ENCODE measurements at regions not wholly inside any gene's neighbourhood (a gene's known extent, or its start where the extent isn't known, plus 50 kb on each side); places are given as distances from the start of the nearest gene placed in this dataset.

DNA sequence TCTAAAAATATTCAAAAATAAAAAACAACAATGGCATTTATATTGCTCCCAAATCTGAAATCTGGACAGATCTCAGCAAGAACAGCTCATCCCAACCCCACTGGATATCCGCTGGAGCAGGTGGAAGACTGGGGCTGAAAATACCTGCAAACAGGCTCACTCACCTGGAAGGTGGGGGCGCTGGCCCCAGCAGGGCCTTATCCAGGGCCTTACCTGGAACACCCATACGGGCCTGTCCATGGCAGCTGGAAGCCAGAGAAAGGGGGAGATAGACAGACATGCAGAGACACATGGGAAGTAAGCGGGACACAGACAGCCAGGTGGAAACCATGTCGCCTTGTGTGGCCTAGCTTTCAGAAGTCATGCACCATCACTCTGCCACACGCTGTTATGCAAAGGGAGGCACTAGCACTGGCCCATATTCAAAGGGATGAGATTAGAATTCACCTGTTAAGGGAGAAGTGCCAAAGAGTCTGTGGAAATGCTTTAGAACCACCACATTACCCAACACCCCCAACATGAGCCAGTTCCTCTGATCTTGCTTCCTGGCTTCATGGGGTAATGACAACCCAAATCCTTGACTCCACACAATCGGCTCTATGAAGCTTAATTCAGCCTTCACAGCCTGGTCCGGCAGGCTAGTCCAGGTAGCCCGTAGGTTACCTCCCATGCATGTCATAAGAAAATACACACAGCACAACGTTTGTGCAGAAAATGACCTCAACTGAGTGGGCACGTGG lies 99.0 kb upstream of the CDYL start:
- Histone ChIP-seq H3K4me3 (ENCODE audit: low read length in 2 of 2) (no peak overlapping the region), H3K27me3 (ENCODE audit: control insufficient read depth in 1 of 2, insufficient read depth in 2 of 2, low read length in 2 of 2) (no peaks in the 10 kb centered on the region), H3K4me1 (ENCODE audit: control insufficient read depth, insufficient read depth, low read length) (no peaks in the 10 kb centered on the region), H3K27ac (ENCODE audit: low read length) (no peak overlapping the region), H3K36me3 (ENCODE audit: control insufficient read depth in 2 of 2, insufficient read depth in 2 of 2, low read length in 2 of 2) (no peaks in the 10 kb centered on the region), H3K9me3 (ENCODE audit: control insufficient read depth in 2 of 2, low read length in 2 of 2) (no peaks in the 10 kb centered on the region), H3K9ac (ENCODE audit: low read length in 2 of 2) (no peak overlapping the region)

DNA sequence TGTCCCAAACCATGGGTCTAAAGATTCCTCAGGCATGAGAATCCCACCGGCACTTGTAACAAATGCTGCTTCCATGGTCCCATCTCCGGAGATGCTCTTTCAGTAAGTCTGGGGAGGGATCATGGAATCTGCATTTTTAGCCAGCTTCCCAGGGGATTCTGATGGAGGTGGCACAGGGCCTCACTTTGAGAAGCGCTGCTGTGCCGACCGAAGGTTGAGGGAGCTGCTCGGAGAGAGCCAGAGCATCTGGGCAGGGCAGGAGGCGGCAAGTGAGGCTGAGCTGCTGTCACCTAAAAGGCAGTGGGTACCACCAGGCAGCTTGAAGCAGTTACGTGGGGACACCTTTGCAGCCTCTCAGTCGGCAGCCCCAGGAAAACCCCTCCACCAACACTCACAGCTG lies 100.2 kb upstream of the CDYL start:
- H3K36me3 ChIP-seq (ENCODE audit: control insufficient read depth in 2 of 2, insufficient read depth in 2 of 2, low read length in 2 of 2): no peaks in the 10 kb centered on the region
- H3K9me3 ChIP-seq (ENCODE audit: control insufficient read depth in 2 of 2, low read length in 2 of 2): no peaks in the 10 kb centered on the region
- H3K4me3 ChIP-seq (ENCODE audit: low read length in 2 of 2): no peak overlapping the region
- H3K27ac ChIP-seq (ENCODE audit: low read length): no peak overlapping the region
- no peaks in the 10 kb centered on the region for H3K27me3 ChIP-seq (ENCODE audit: control insufficient read depth in 1 of 2, insufficient read depth in 2 of 2, low read length in 2 of 2)
- H3K9ac ChIP-seq (ENCODE audit: low read length in 2 of 2): no peak overlapping the region
- no peaks in the 10 kb centered on the region for H3K4me1 ChIP-seq (ENCODE audit: control insufficient read depth, insufficient read depth, low read length)

DNA sequence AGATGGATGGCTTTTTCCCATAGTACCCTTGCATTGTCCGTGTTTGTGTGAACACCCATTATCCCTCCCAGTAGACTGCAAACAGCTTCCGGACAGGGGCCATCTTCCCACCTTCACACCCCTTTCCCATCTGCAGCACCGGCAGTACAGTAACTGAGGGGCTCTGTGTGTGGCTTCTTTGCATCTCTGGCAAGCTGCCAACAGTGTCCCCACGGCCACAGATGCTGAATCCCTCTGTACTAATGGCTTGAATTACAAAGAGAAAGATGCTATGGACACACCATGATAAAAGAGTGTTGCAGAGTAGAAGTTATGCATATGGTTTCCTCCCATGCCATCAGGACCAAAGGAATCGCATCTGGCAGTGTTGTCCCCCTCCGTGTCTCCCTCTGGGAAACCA lies 101.1 kb upstream of the CDYL start:
- Histone ChIP-seq H3K4me3 (ENCODE audit: low read length in 2 of 2) (no peak overlapping the region), H3K9ac (ENCODE audit: low read length in 2 of 2) (no peak overlapping the region), H3K27ac (ENCODE audit: low read length) (no peak overlapping the region), H3K27me3 (ENCODE audit: control insufficient read depth in 1 of 2, insufficient read depth in 2 of 2, low read length in 2 of 2) (no peaks in the 10 kb centered on the region), H3K36me3 (ENCODE audit: control insufficient read depth in 2 of 2, insufficient read depth in 2 of 2, low read length in 2 of 2) (no peaks in the 10 kb centered on the region), H3K4me1 (ENCODE audit: control insufficient read depth, insufficient read depth, low read length) (no peaks in the 10 kb centered on the region), H3K9me3 (ENCODE audit: control insufficient read depth in 2 of 2, low read length in 2 of 2) (no peaks in the 10 kb centered on the region)

DNA sequence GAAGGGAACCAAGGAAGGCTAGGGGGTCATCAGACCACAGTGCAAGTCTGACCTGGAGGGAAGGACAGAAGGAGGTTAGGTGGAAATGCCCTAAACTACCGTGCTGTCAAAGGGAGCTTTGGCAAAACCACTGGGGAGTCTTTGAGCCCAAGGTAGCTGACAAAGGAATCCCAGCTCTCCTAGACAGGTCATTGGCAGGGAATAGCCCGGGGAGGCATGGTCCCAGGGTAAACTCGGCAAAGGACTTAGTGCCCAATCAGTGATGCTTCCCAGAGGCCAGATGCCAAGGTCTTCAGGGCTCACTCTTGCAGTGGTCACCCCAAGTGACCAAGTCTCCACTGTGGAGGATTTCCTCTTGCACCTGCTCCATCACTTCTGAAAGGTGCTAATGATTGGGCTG lies 102.3 kb upstream of the CDYL start:
- Histone ChIP-seq H3K9ac (ENCODE audit: low read length in 2 of 2) (no peak overlapping the region), H3K27ac (ENCODE audit: low read length) (no peak overlapping the region), H3K27me3 (ENCODE audit: control insufficient read depth in 1 of 2, insufficient read depth in 2 of 2, low read length in 2 of 2) (no peaks in the 10 kb centered on the region), H3K9me3 (ENCODE audit: control insufficient read depth in 2 of 2, low read length in 2 of 2) (no peaks in the 10 kb centered on the region), H3K36me3 (ENCODE audit: control insufficient read depth in 2 of 2, insufficient read depth in 2 of 2, low read length in 2 of 2) (no peaks in the 10 kb centered on the region), H3K4me3 (ENCODE audit: low read length in 2 of 2) (no peak overlapping the region), H3K4me1 (ENCODE audit: control insufficient read depth, insufficient read depth, low read length) (no peaks in the 10 kb centered on the region)

DNA sequence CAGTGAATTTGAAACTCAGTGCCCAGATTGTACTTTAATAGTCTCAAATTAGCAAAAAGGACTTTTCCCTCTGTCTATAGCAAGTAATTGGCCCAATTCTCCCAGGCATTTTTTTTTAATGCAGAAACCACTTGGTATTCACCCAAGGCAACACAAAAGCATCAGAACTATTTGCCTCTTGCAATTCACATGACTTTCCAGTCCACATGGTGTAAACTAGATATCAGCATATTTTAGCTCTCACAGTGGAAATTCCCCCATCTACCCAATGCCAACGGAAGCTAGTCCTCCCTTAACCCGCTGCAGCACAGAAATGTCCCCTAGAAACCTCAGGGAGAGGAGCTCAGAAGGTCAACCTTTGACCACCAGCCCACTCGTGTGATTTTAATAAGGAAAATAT lies 103.4 kb upstream of the CDYL start:
- H3K36me3 ChIP-seq (ENCODE audit: control insufficient read depth in 2 of 2, insufficient read depth in 2 of 2, low read length in 2 of 2): no peaks in the 10 kb centered on the region
- H3K27me3 ChIP-seq (ENCODE audit: control insufficient read depth in 1 of 2, insufficient read depth in 2 of 2, low read length in 2 of 2): no peaks in the 10 kb centered on the region
- H3K9me3 ChIP-seq (ENCODE audit: control insufficient read depth in 2 of 2, low read length in 2 of 2): no peaks in the 10 kb centered on the region
- H3K27ac ChIP-seq (ENCODE audit: low read length): no peak overlapping the region
- no peaks in the 10 kb centered on the region for H3K4me1 ChIP-seq (ENCODE audit: control insufficient read depth, insufficient read depth, low read length)
- no peak overlapping the region for H3K9ac ChIP-seq (ENCODE audit: low read length in 2 of 2)
- no peak overlapping the region for H3K4me3 ChIP-seq (ENCODE audit: low read length in 2 of 2)

DNA sequence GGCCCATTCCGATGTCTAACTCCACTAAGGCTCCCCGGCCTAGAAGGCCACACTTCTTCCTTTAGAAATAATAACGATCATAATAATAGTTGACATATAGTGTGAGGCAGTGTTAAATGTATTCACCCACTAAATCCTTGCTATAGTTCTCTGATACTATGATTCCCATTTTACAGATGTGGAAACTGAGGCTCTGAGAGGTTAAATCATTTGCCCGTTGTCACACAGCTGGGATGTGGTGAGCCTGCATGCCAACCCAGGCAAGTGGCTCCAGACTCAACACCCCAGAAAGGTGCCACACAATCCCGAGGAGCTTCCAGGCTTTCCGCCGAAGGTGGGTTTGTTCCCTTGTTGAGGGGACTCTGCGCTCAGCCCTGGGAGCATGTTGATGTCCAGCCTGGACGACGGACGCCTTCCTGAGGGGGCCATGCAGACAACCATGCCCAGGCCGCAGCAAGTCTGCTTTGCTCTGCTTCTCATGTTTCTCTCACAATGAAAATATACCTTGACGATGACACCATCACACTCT lies 104.6 kb upstream of the CDYL start:
- no peaks in the 10 kb centered on the region for H3K27me3 ChIP-seq (ENCODE audit: control insufficient read depth in 1 of 2, insufficient read depth in 2 of 2, low read length in 2 of 2)

DNA sequence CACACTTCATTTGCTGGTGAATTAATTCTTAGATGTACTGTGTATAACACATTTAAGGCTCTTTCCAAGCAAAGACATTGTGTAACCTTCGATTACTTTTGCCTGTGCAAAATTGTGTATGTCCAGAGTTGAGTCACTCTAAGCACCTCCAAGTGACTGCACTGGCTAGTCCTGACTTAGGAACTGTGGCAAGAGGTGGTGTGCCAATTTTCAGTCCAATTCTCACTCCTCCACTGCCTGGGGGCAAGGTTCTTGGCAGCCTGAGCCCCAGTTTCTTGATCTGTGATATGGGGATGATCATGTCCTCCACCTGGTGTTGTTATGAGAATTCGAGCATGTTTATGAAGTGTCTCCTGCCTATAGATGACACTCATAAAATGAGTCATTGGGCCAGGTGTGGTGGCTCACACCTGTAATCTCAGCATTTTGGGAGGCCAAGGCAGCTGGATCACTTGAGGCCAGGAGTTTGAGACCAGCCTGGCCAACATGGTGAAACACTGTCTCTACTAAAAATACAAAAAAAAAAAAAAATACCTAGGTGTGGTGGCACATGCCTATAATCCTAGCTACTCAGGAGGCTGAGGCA lies 105.3 kb upstream of the CDYL start:
- Histone ChIP-seq H3K9ac (ENCODE audit: low read length in 2 of 2) (no peak overlapping the region), H3K36me3 (ENCODE audit: control insufficient read depth in 2 of 2, insufficient read depth in 2 of 2, low read length in 2 of 2) (no peaks in the 10 kb centered on the region), H3K27ac (ENCODE audit: low read length) (no peak overlapping the region), H3K27me3 (ENCODE audit: control insufficient read depth in 1 of 2, insufficient read depth in 2 of 2, low read length in 2 of 2) (no peaks in the 10 kb centered on the region), H3K4me1 (ENCODE audit: control insufficient read depth, insufficient read depth, low read length) (no peaks in the 10 kb centered on the region), H3K4me3 (ENCODE audit: low read length in 2 of 2) (no peak overlapping the region), H3K9me3 (ENCODE audit: control insufficient read depth in 2 of 2, low read length in 2 of 2) (no peaks in the 10 kb centered on the region)

More for the DNA sequence above, 104.6 kb upstream of the CDYL start:
- Histone ChIP-seq H3K9me3 (ENCODE audit: control insufficient read depth in 2 of 2, low read length in 2 of 2) (no peaks in the 10 kb centered on the region), H3K4me3 (ENCODE audit: low read length in 2 of 2) (no peak overlapping the region), H3K27ac (ENCODE audit: low read length) (no peak overlapping the region), H3K9ac (ENCODE audit: low read length in 2 of 2) (no peak overlapping the region), H3K36me3 (ENCODE audit: control insufficient read depth in 2 of 2, insufficient read depth in 2 of 2, low read length in 2 of 2) (no peaks in the 10 kb centered on the region), H3K4me1 (ENCODE audit: control insufficient read depth, insufficient read depth, low read length) (no peaks in the 10 kb centered on the region)

DNA sequence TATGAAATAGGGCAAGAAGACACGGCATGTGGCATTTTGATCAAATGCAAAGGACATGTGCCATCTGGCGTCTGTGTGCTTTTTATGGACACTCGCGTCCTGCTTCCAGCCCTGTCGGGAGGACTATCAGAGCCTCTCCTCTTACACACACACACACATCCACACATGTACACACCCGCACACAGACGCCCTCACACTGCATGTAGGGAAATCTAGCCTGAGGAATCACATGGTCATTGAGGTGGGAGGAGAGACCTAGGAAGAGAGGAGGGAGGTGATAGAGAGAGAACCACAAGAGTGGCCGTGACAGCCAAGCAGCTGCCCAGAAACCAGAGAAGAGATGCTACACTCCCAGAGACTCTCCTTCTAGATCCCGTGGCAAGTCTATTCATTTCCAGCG lies 105.9 kb upstream of the CDYL start:
- Histone ChIP-seq H3K4me1 (ENCODE audit: control insufficient read depth, insufficient read depth, low read length) (no peaks in the 10 kb centered on the region), H3K9ac (ENCODE audit: low read length in 2 of 2) (no peak overlapping the region), H3K4me3 (ENCODE audit: low read length in 2 of 2) (no peak overlapping the region), H3K9me3 (ENCODE audit: control insufficient read depth in 2 of 2, low read length in 2 of 2) (no peaks in the 10 kb centered on the region), H3K27ac (ENCODE audit: low read length) (no peak overlapping the region), H3K36me3 (ENCODE audit: control insufficient read depth in 2 of 2, insufficient read depth in 2 of 2, low read length in 2 of 2) (no peaks in the 10 kb centered on the region), H3K27me3 (ENCODE audit: control insufficient read depth in 1 of 2, insufficient read depth in 2 of 2, low read length in 2 of 2) (no peaks in the 10 kb centered on the region)

DNA sequence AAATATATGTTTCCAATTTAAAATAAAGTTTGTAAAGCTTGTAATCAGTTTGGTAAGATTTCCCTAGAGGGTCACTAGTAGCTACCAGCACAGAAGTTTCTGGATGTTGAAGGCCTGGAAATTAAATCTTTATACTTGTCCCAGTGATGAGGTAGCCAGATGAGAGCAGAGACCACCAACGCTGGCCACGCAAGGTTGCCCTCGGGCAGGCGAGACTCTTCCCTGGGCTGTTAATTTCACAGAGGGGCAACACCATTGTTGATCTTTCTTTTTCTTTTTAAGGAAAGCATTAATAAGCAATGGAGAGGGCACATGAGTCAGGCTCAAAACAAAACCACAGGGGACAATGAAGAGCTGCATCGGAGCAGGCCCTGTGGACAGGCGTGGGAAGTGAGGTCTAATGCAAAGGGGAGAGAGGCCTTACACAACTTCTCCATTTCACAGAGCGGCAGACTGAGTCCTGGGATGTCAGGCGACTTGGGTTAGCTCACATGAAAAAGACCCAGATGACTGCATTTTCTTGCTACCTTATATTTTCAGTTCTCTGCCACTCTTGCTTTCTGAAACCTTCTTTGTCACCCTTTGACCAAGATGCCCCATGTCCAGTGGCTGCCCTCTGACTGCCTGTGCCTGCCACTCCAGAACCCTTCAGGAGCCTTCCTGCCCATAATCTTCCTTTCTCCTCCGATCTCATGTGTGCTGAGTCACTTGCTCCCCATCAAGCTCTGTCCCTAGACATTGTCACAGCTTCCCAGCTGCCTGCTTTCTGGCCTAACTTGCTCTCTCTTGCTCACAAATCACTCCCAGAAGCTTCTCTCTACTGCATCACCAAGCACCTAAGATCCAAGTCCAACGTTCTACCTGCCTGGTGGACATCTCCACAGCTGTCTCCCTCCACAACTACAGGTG lies 107.7 kb upstream of the CDYL start:
- H3K36me3 ChIP-seq (ENCODE audit: control insufficient read depth in 2 of 2, insufficient read depth in 2 of 2, low read length in 2 of 2): no peaks in the 10 kb centered on the region
- peaks cover 10% of the 10 kb centered on the region for H3K4me1 ChIP-seq (ENCODE audit: control insufficient read depth, insufficient read depth, low read length)
- H3K9me3 ChIP-seq (ENCODE audit: control insufficient read depth in 2 of 2, low read length in 2 of 2): no peaks in the 10 kb centered on the region
- H3K27me3 ChIP-seq (ENCODE audit: control insufficient read depth in 1 of 2, insufficient read depth in 2 of 2, low read length in 2 of 2): no peaks in the 10 kb centered on the region
- H3K9ac ChIP-seq (ENCODE audit: low read length in 2 of 2): no peak overlapping the region
- H3K4me3 ChIP-seq (ENCODE audit: low read length in 2 of 2): no peak overlapping the region
- no peak overlapping the region for H3K27ac ChIP-seq (ENCODE audit: low read length)

DNA sequence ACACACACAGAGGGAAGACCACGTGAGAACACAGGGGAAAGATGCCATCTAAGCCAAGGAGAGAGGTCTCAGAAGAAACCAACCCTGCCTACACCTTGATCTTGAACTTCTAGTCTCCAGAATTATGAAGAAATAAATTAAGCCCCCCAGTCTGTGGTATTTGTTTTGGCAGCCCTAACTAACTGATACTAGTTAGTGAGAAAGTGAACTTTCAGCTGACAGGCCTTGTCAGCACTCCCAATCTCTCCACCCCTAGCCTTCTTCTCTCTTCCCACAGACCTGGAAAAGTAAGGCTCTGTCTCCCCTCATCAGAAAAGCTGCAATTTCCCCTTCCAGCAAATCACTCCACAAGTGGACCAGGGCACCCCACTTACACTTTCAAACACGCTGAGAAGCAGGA lies 108.6 kb upstream of the CDYL start:
- H3K27me3 ChIP-seq (ENCODE audit: control insufficient read depth in 1 of 2, insufficient read depth in 2 of 2, low read length in 2 of 2): no peaks in the 10 kb centered on the region
- H3K4me3 ChIP-seq (ENCODE audit: low read length in 2 of 2): no peak overlapping the region
- H3K4me1 ChIP-seq (ENCODE audit: control insufficient read depth, insufficient read depth, low read length): peaks cover 17% of the 10 kb centered on the region
- no peak overlapping the region for H3K27ac ChIP-seq (ENCODE audit: low read length)
- no peaks in the 10 kb centered on the region for H3K36me3 ChIP-seq (ENCODE audit: control insufficient read depth in 2 of 2, insufficient read depth in 2 of 2, low read length in 2 of 2)
- no peak overlapping the region for H3K9ac ChIP-seq (ENCODE audit: low read length in 2 of 2)
- H3K9me3 ChIP-seq (ENCODE audit: control insufficient read depth in 2 of 2, low read length in 2 of 2): no peaks in the 10 kb centered on the region
